ENCODE measurements at regions not wholly inside any gene's neighbourhood (a gene's known extent, or its start where the extent isn't known, plus 50 kb on each side); places are given as distances from the start of the nearest gene placed in this dataset.

- no peak for DNase-seq (ENCODE audit: low read depth)
These were observed 153.3 kb upstream of the VSTM2B start for GRCh38 chr19:29372461-29372860.

- no peak for DNase-seq (ENCODE audit: low read depth)
These were observed 152.6 kb upstream of the VSTM2B start for GRCh38 chr19:29372921-29373797.

- no peak for DNase-seq (ENCODE audit: low read depth)
These were observed 150.2 kb upstream of the VSTM2B start for GRCh38 chr19:29375429-29376119.

- DNase-seq (ENCODE audit: low read depth) = no peak
These were observed 148.9 kb upstream of the VSTM2B start for GRCh38 chr19:29376855-29377354.

- DNase-seq (ENCODE audit: low read depth) = no peak
These were observed 147.7 kb upstream of the VSTM2B start for GRCh38 chr19:29378126-29378525.

- DNase-seq (ENCODE audit: low read depth) = no peak
These were observed 147.2 kb upstream of the VSTM2B start for GRCh38 chr19:29378543-29379080.

- no peak for DNase-seq (ENCODE audit: low read depth)
These were observed 146.4 kb upstream of the VSTM2B start for GRCh38 chr19:29379257-29380021.

GRCh38 chr19:29380581-29380980, 145.2 kb upstream of the VSTM2B start:
- no peak for DNase-seq (ENCODE audit: low read depth)

GRCh38 chr19:29381353-29382203, 144.2 kb upstream of the VSTM2B start:
- no peak for DNase-seq (ENCODE audit: low read depth)

- no peak for DNase-seq (ENCODE audit: low read depth)
These were observed 142.1 kb upstream of the VSTM2B start for GRCh38 chr19:29383696-29384095.

GRCh38 chr19:29384656-29385055, 141.1 kb upstream of the VSTM2B start:
- no peak for DNase-seq (ENCODE audit: low read depth)

- DNase-seq (ENCODE audit: low read depth) = no peak
These were observed 140.5 kb upstream of the VSTM2B start for GRCh38 chr19:29385191-29385795.

GRCh38 chr19:29386970-29387369, 138.8 kb upstream of the VSTM2B start:
- DNase-seq (ENCODE audit: low read depth) = no peak

- DNase-seq (ENCODE audit: low read depth) = no peak
These were observed 138.2 kb upstream of the VSTM2B start for GRCh38 chr19:29387586-29387985.

GRCh38 chr19:29389495-29389894, 136.3 kb upstream of the VSTM2B start:
- no peak for DNase-seq (ENCODE audit: low read depth)

- no peak for DNase-seq (ENCODE audit: low read depth)
These were observed 135.1 kb upstream of the VSTM2B start for GRCh38 chr19:29390742-29391141.

- DNase-seq (ENCODE audit: low read depth) = no peak
These were observed 131.8 kb upstream of the VSTM2B start for GRCh38 chr19:29393915-29394460.

GRCh38 chr19:29395111-29395733, 130.6 kb upstream of the VSTM2B start:
- DNase-seq (ENCODE audit: low read depth) = no peak

GRCh38 chr19:29395734-29396414, 129.9 kb upstream of the VSTM2B start:
- no peak for DNase-seq (ENCODE audit: low read depth)
